Skeletal muscle tissue (tissue), 3 donors: ENCODE measurements at regions not wholly inside any gene's neighbourhood (a gene's known extent, or its start where the extent isn't known, plus 50 kb on each side); places are given as distances from the start of the nearest gene placed in this dataset.

Experiments
- H3K27ac ChIP-seq: one replicate; pipeline ENCODE4 v1.7.0; 2013; ENCODE audit warnings: mild to moderate bottlenecking, low read depth, low read length, inconsistent platforms
- H3K27me3 ChIP-seq, 3 donors: one replicate each; pipeline ENCODE4 v1.7.0; 2013; ENCODE audit warnings: low read length in 3 of 3; ENCODE audit not compliant: control insufficient read depth in 3 of 3, insufficient read depth in 3 of 3
- H3K36me3 ChIP-seq, 3 donors: one replicate each; pipeline ENCODE4 v1.7.0; 2013; ENCODE audit warnings: low read length in 3 of 3; ENCODE audit not compliant: control insufficient read depth in 3 of 3, insufficient read depth in 3 of 3
- H3K4me1 ChIP-seq, 3 donors: one replicate each; pipeline ENCODE4 v1.7.0; 2013; ENCODE audit warnings: low read length in 3 of 3, mild to moderate bottlenecking in 3 of 3; ENCODE audit not compliant: control insufficient read depth in 3 of 3, insufficient read depth in 3 of 3
- H3K4me3 ChIP-seq, 3 donors: one replicate each; pipeline ENCODE4 v1.7.0; 2013; ENCODE audit warnings: low read length in 3 of 3
- H3K9ac ChIP-seq, 3 donors: one replicate each; pipeline ENCODE4 v1.7.0; 2013; ENCODE audit warnings: low read length in 3 of 3, mild to moderate bottlenecking in 3 of 3, moderate library complexity in 2 of 3, low read depth in 1 of 3
- H3K9me3 ChIP-seq, 3 donors: one replicate each; pipeline ENCODE4 v1.7.0; 2013; ENCODE audit warnings: low read length in 3 of 3; ENCODE audit not compliant: control insufficient read depth in 3 of 3
- donor health status: Osteomylitis.

DNA sequence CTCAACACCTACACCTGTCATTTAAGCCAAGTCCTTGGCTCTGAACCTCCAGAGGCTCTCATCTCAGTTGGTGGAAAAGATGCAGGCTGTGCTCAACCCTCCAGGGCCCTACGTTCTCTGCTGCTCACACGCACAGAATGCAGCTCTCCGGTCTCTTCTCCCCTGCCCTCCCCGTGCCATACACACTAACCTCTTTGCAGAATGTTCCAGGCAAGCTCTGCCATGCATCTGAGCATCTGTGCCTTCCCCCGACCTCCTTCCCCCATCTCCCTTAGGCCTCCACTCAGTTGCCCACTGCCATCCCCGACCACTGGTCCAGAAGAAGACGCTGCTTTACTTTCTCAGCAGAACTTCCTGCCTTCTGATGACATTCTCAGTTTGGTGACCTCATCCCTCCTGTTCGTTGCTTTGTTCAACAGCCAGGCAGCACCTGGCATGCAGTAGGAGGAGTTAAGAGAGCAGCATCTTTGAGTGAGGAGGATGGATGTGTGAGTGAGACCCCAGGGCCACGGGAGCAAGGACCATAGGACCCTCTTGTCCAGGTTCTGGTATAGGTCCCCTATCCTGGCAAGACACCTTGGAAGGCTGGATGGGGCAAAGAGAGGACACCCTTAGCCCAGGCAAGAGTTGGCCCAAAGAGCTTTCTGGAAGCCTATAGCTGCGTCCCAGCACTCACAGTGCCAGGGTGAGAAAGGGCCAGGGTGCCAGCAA, 598.0 kb downstream of the BRD1 start:
- no peaks in the 10 kb centered on the region for H3K9me3 ChIP-seq
- peaks cover 0 to 7% (median 0%) of the 10 kb centered on the region in 3 donors for H3K27me3 ChIP-seq
- no peak overlapping the region for H3K27ac ChIP-seq
- no peaks in the 10 kb centered on the region for H3K36me3 ChIP-seq
- no peaks in the 10 kb centered on the region for H3K4me1 ChIP-seq
- H3K9ac ChIP-seq: no peak overlapping the region
- no peak overlapping the region for H3K4me3 ChIP-seq

DNA sequence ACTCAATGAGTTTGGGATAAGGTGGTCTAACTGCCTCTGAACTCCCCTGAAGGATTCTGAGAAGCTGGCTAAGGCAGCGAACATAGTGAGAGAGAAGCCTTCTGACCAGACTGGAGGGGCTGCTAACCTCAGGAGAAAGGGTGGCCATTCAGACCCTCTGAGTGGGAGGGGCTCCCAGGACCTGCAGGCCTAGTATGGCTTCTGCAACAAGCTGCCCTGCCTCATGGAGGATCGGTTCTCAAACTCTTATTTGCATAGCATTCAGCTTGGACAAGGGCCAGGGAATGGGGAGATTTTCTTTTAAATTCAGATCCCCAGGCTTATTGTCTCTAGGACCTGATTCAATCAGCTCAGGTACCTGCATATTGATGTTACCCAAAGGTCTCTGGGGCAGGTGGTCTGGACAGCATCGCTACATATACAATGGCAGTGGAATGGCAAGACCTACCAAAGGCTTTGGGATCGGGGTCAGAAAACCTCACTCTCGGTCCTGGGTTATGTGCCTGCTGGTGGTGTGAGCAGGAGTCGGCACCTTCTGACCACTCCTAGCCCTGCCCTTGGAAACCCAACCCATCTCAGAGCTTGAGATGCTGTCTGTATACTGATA, 599.1 kb downstream of the BRD1 start:
- Histone ChIP-seq H3K9me3 (no peaks in the 10 kb centered on the region), H3K27me3 (peaks cover 0 to 3% (median 0%) of the 10 kb centered on the region in 3 donors), H3K4me3 (no peak overlapping the region), H3K36me3 (no peaks in the 10 kb centered on the region), H3K4me1 (no peaks in the 10 kb centered on the region), H3K9ac (no peak overlapping the region), H3K27ac (no peak overlapping the region)

DNA sequence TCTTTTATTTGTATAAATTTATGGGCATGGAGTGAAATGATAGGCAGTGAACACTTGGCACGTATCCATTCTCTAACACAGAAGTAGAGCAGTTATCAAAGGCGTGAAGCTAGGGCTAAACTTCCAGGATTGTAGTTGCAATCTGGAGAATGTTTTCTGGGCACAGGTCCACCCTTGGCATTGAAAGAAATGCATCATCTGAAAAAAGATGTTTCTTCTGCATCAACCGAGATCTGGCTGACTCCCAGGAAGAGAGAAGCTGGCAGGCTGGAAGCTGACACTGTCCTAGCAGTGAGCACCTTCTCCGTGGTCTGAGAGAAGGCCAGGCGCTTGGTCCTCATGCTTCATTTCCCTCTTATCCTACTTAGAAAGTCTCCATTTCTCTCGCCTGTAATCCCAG, 600.0 kb downstream of the BRD1 start:
- peaks cover 0 to 3% (median 0%) of the 10 kb centered on the region in 3 donors for H3K27me3 ChIP-seq
- H3K9ac ChIP-seq: no peak overlapping the region
- H3K4me3 ChIP-seq: no peak overlapping the region
- no peak overlapping the region for H3K27ac ChIP-seq
- no peaks in the 10 kb centered on the region for H3K9me3 ChIP-seq
- H3K36me3 ChIP-seq: no peaks in the 10 kb centered on the region
- H3K4me1 ChIP-seq: no peaks in the 10 kb centered on the region

DNA sequence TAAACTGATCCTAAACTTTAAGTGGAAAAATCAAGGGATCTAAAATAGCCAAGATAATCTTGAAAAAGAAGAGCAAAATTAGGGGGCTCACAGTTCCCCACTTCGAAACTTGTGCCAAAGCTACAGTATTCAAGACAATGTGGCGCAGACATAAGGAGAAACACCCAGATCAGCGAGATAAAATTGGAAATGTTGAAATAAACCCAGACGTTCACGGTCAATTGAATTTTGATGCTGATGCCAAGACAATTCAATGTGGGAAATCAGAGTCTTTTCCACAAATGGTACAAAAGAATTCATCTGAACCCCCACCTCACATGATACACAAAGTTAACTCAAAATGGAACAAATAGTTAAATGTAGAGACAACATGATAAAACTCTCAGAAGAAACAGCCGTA, 601.6 kb downstream of the BRD1 start:
- H3K27ac ChIP-seq: no peak overlapping the region
- no peak overlapping the region for H3K9ac ChIP-seq
- no peak overlapping the region for H3K4me3 ChIP-seq
- H3K36me3 ChIP-seq: no peaks in the 10 kb centered on the region
- H3K27me3 ChIP-seq: peaks cover 0 to 3% (median 0%) of the 10 kb centered on the region in 3 donors
- H3K4me1 ChIP-seq: no peaks in the 10 kb centered on the region
- no peaks in the 10 kb centered on the region for H3K9me3 ChIP-seq

DNA sequence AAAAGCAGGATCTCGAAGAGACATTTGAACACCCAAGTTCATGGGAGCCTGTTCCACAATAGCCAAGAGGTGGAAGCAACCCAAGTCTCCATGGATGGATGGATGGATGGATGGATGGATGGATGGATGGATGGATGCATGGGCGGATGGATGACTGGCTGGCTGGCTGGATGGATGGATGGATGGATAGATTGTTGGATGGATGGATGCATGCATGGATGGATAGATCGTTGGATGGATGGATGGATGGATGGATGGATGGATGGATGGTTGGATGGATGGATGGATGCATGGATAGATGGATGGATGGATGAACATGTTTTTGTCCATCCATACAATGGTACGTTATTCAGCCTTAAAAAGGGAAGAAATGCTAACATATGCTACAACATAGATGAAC, 603.4 kb downstream of the BRD1 start:
- Histone ChIP-seq H3K4me1 (no peaks in the 10 kb centered on the region), H3K27ac (no peak overlapping the region), H3K27me3 (peaks cover 0 to 2% (median 0%) of the 10 kb centered on the region in 3 donors), H3K9ac (no peak overlapping the region), H3K9me3 (no peaks in the 10 kb centered on the region), H3K36me3 (no peaks in the 10 kb centered on the region), H3K4me3 (no peak overlapping the region)

DNA sequence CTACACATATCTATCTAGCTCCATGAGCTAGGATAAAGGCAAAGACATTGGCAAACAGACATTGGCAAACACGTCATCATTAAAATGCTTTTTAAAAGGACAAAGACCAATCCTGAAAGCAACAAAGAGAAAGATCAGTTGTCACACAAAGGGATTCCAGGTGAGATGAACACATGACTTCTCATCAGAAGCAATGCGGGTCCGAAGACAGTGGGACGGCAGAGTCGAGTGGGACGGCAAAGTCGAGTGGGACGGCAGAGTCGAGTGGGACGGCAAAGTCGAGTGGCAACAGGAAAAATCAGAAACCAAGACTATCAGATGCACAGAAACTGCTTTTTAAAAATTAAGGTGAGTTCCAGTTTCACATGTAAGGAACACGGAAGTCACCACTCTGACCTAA, 609.5 kb downstream of the BRD1 start:
- Histone ChIP-seq H3K9ac (no peak overlapping the region), H3K27me3 (peaks cover 0 to 15% (median 4%) of the 10 kb centered on the region in 3 donors), H3K27ac (no peak overlapping the region), H3K36me3 (no peaks in the 10 kb centered on the region), H3K9me3 (peaks cover 0 to 2% (median 0%) of the 10 kb centered on the region in 3 donors), H3K4me3 (no peak overlapping the region), H3K4me1 (no peaks in the 10 kb centered on the region)

DNA sequence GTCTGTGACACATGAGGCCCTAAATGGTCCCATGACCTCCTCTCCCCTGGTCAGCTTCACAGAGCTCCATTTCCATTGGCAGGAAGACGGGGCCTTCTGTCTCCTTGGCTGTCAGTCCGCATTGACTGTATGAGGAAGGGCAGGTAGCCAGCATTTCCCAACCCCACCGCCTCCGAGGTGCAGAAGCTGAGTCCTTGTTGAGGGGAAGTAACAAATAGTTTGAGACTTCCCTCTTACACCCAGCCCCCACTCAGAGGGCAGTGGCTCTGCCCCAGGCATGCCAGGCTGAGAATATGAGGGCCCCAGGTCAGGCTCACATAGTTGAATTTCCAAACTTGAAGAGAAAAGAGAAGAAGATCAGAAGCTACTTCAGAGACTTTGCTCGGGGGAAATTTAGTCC, 611.1 kb downstream of the BRD1 start:
- no peak overlapping the region for H3K4me3 ChIP-seq
- no peaks in the 10 kb centered on the region for H3K36me3 ChIP-seq
- H3K27ac ChIP-seq: no peak overlapping the region
- H3K9me3 ChIP-seq: peaks cover 0 to 2% (median 0%) of the 10 kb centered on the region in 3 donors
- H3K27me3 ChIP-seq: peaks cover 0 to 15% (median 4%) of the 10 kb centered on the region in 3 donors
- no peaks in the 10 kb centered on the region for H3K4me1 ChIP-seq
- no peak overlapping the region for H3K9ac ChIP-seq

DNA sequence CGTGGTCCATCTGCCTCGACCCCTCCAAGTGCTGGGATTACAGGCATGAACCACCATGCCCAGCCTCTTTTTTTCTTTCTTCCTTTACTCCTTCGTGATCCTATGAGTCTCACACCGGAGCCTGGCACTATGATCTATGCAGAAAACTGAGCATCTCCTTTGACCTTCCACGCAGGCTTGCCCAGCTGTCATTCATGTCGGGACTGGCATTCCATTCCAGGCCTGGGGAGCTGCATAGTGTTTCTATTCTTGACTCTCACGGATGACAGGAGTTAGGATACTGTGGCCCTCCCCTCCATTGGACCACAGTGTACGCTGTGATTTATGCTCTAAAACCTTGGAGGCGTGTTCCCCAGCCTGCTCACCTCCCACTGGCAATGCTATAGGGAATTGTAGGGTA, 611.8 kb downstream of the BRD1 start:
- H3K4me1 ChIP-seq: no peaks in the 10 kb centered on the region
- peaks cover 3 to 15% (median 4%) of the 10 kb centered on the region in 3 donors for H3K27me3 ChIP-seq
- H3K9ac ChIP-seq: no peak overlapping the region
- no peak overlapping the region for H3K4me3 ChIP-seq
- no peaks in the 10 kb centered on the region for H3K36me3 ChIP-seq
- H3K27ac ChIP-seq: no peak overlapping the region
- H3K9me3 ChIP-seq: peaks cover 0 to 2% (median 0%) of the 10 kb centered on the region in 3 donors

DNA sequence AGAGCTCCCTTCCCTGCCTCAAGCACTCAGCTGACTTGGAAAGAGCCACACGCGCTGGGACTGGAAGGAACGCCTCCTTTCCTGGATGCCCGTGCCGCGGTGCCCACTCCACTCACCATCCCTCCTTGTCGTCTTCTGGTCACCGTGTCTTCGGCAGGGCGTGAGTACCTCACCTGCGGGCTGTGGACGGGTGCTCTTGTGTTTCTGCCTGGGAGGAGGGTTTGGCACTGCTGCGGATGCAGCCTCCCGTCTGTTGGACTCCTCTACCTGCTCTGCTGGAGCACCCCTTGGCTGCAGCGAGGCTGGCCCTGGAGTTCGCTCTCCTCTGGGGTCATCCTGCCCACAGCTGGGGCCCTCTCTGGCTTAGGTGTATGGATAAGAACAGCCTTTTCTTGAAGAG, 612.7 kb downstream of the BRD1 start:
- H3K27me3 ChIP-seq: peaks cover 3 to 15% (median 4%) of the 10 kb centered on the region in 3 donors
- H3K4me3 ChIP-seq: no peak overlapping the region
- H3K36me3 ChIP-seq: no peaks in the 10 kb centered on the region
- H3K4me1 ChIP-seq: no peaks in the 10 kb centered on the region
- H3K27ac ChIP-seq: no peak overlapping the region
- H3K9ac ChIP-seq: no peak overlapping the region
- peaks cover 0 to 2% (median 0%) of the 10 kb centered on the region in 3 donors for H3K9me3 ChIP-seq

DNA sequence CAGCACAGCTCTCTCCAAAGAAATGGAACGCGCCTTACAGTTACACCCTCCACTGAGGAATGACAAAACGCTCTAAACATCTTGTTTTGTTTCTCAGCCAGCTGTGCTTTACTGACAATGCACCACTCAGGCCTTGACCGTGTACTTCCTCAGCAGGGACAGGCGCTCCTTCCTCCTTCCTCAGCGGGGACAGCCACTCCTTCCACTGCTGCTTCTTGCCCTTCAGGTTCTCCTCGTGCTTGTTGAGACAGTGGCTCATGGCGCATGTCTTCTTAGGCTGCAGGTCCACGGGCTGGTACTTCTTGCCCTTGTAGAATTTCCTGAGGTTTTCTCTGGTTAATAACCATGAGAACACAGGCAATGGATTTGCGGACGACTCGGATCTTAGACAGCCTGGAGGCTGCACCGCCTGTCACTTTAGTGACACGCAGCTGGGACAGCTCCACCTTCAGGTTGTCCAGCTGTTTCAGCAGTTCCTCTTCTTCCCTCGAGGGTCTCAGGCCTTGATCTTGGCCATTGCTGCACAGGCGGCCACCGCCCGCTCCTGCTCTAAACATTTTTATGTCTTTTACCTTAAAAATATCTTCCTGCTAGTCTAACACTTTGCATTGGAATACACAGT, 613.8 kb downstream of the BRD1 start:
- Histone ChIP-seq H3K27me3 (peaks cover 3 to 12% (median 7%) of the 10 kb centered on the region in 3 donors), H3K36me3 (no peaks in the 10 kb centered on the region), H3K4me3 (no peak overlapping the region), H3K4me1 (no peaks in the 10 kb centered on the region), H3K9me3 (peaks cover 0 to 2% (median 0%) of the 10 kb centered on the region in 3 donors), H3K27ac (no peak overlapping the region), H3K9ac (no peak overlapping the region)
